NB4 (cell line): ENCODE measurements at regions not wholly inside any gene's neighbourhood (a gene's known extent, or its start where the extent isn't known, plus 50 kb on each side); places are given as distances from the start of the nearest gene placed in this dataset.

Source experiments
- MYC ChIP-seq: IDR thresholded peaks from 2 replicates; pipeline ENCODE4 v1.6.1; 2011; ENCODE audit warnings: low read depth, low read length
- POLR2A ChIP-seq: IDR thresholded peaks from 2 replicates; pipeline ENCODE4 v1.6.1; 2011; ENCODE audit warnings: mild to moderate bottlenecking; ENCODE audit not compliant: insufficient read length; ENCODE audit errors: extremely low read depth
- TF ChIP-seq, protein P1 (sequence below): IDR thresholded peaks from one replicate; pipeline ENCODE4 v1.5.1; 2012; ENCODE audit warnings: low read depth, low read length

DNA sequence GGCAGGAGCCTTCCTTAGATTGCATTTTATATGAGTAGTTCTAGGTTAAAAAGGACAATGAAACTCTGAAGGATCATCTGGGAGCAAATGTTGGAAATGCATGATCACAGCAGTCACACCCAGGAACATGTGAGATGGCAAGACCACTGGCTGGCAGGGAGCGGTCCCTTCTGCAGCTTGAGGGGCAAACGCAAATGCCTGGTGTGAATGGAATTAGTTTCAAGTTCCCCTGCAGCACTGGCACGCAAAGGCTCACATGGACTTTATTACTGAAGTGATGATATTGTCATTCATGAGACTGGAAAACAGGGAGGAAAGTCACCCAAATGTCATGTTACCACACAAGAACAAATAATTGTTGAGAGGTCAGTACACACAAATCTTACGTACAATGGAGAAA is 223.3 kb downstream of the FBXO15 start:
- TF ChIP-seq, protein P1, sequence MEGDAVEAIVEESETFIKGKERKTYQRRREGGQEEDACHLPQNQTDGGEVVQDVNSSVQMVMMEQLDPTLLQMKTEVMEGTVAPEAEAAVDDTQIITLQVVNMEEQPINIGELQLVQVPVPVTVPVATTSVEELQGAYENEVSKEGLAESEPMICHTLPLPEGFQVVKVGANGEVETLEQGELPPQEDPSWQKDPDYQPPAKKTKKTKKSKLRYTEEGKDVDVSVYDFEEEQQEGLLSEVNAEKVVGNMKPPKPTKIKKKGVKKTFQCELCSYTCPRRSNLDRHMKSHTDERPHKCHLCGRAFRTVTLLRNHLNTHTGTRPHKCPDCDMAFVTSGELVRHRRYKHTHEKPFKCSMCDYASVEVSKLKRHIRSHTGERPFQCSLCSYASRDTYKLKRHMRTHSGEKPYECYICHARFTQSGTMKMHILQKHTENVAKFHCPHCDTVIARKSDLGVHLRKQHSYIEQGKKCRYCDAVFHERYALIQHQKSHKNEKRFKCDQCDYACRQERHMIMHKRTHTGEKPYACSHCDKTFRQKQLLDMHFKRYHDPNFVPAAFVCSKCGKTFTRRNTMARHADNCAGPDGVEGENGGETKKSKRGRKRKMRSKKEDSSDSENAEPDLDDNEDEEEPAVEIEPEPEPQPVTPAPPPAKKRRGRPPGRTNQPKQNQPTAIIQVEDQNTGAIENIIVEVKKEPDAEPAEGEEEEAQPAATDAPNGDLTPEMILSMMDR: no peak
- TF ChIP-seq MYC (no peak), POLR2A (no peak)
